Endothelial cell of umbilical vein (primary cell): ENCODE measurements at regions not wholly inside any gene's neighbourhood (a gene's known extent, or its start where the extent isn't known, plus 50 kb on each side); places are given as distances from the start of the nearest gene placed in this dataset.

ENCODE experiments used
- BruUV-seq: library from RNA; stranded (reverse); fragments of 400-500 nt; replicated peaks from 2 replicates; lab custom pipeline; 2021; lab: Mats Ljungman, UMichigan
- CTCF ChIA-PET: fragments of 300-600, 350-600 bp; sonication (Branson Sonifier 250); formaldehyde crosslinking; loops from one replicate; lab custom pipeline; 2021; ENCODE audit warnings: antibody characterized with exemption, inconsistent platforms; lab: Charles Lee
- POLR2A ChIA-PET: fragments of 300-600, 350-600 bp; sonication (Branson Sonifier 250); formaldehyde crosslinking; loops from one replicate; lab custom pipeline; 2021; ENCODE audit warnings: antibody characterized with exemption, inconsistent platforms; lab: Charles Lee
- DNase-seq: peaks from one replicate; pipeline ENCODE4 v3.0.0-alpha.2; 2011; ENCODE audit warnings: low read depth, low spot score
- FAIRE-seq: peaks from 2 replicates; lab custom pipeline; 2011; peaks lifted over from hg19 to GRCh38; lab: Jason Lieb, UNC
- H2AFZ ChIP-seq: 2 replicates; pipeline ENCODE4 v1.6.0; 2012; ENCODE audit warnings: low read depth, low read length, control low read depth, inconsistent platforms
- H3K27ac ChIP-seq: 2 replicates; pipeline ENCODE4 v1.5.1; 2011; ENCODE audit warnings: low read depth, mild to moderate bottlenecking, control low read depth, low read length, moderate library complexity; ENCODE audit not compliant: insufficient read depth
- H3K27me3 ChIP-seq, 2 experiments: 2 replicates each; pipeline versions ENCODE4 v1.6.0 to v1.6.1; 2011; ENCODE audit warnings: low read length in 2 of 2, mixed read lengths in 1 of 2; ENCODE audit not compliant: control insufficient read depth in 2 of 2, insufficient read depth in 2 of 2
- H3K36me3 ChIP-seq, 2 experiments: 2 replicates in 1 of 2; 3 replicates in 1 of 2; pipeline ENCODE4 v1.5.1; 2011; ENCODE audit warnings: low read length in 2 of 2, mild to moderate bottlenecking in 1 of 2, moderate library complexity in 1 of 2; ENCODE audit not compliant: control insufficient read depth in 2 of 2, insufficient read depth in 2 of 2; ENCODE audit errors: extremely low read depth in 1 of 2
- H3K4me1 ChIP-seq: 3 replicates; pipeline ENCODE4 v1.5.1; 2011; ENCODE audit warnings: mild to moderate bottlenecking, low read length; ENCODE audit not compliant: control insufficient read depth, insufficient read depth; ENCODE audit errors: extremely low read depth
- H3K4me2 ChIP-seq: 2 replicates; pipeline ENCODE4 v1.6.1; 2011; ENCODE audit warnings: low read length, control low read depth, mixed read lengths; ENCODE audit not compliant: insufficient read depth
- H3K4me3 ChIP-seq, 3 experiments: fragments of 200-600 bp in 1 of 3; sonication (generic), shearing (Covaris generic) in 1 of 3; replicated peaks in 1 of 3; 2 replicates each; pipeline ENCODE4 v1.5.1; 2011 to 2016; ENCODE audit warnings: control low read depth in 3 of 3, low read length in 3 of 3, mild to moderate bottlenecking in 2 of 3, inconsistent platforms in 1 of 3, low read depth in 1 of 3, moderate library complexity in 1 of 3; ENCODE audit not compliant: insufficient read depth in 1 of 3
- H3K79me2 ChIP-seq: 2 replicates; pipeline ENCODE4 v1.6.0; 2012; ENCODE audit warnings: low read length, inconsistent platforms; ENCODE audit not compliant: control insufficient read depth, insufficient read depth
- H3K9ac ChIP-seq: replicated peaks from 2 replicates; pipeline ENCODE3; 2011; ENCODE audit warnings: low read length, control low read depth; ENCODE audit not compliant: insufficient read depth; ENCODE audit errors: extremely low read depth
- H3K9me1 ChIP-seq: replicated peaks from 3 replicates; pipeline ENCODE4 v1.6.0; 2011; ENCODE audit warnings: mild to moderate bottlenecking, low read length; ENCODE audit not compliant: control insufficient read depth, insufficient read depth; ENCODE audit errors: extremely low read depth
- H3K9me3 ChIP-seq: replicated peaks from 2 replicates; pipeline ENCODE4 v1.5.1; 2012; ENCODE audit warnings: low read length, inconsistent platforms; ENCODE audit not compliant: control insufficient read depth, insufficient read depth
- H4K20me1 ChIP-seq: replicated peaks from 2 replicates; pipeline ENCODE3; 2011; ENCODE audit warnings: mild to moderate bottlenecking, low read length; ENCODE audit not compliant: control insufficient read depth, insufficient read depth; ENCODE audit errors: extremely low read depth
- CTCF ChIP-seq, 2 donors: IDR thresholded peaks; 1 replicate in 1 of 2; 2 replicates in 1 of 2; pipeline ENCODE4 v1.5.1; 2011; ENCODE audit warnings: low read length in 2 of 2, mild to moderate bottlenecking in 2 of 2, moderate library complexity in 2 of 2, control low read depth in 1 of 2, inconsistent platforms in 1 of 2, low read depth in 1 of 2; ENCODE audit not compliant: insufficient read depth in 1 of 2; ENCODE audit errors: extremely low read depth in 1 of 2
- EZH2 ChIP-seq: IDR thresholded peaks from 2 replicates; pipeline ENCODE4 v1.6.1; 2012; ENCODE audit warnings: borderline replicate concordance, low read depth, mild to moderate bottlenecking, moderate library complexity, low read length, inconsistent platforms; ENCODE audit not compliant: severe bottlenecking
- FOS ChIP-seq: IDR thresholded peaks from 2 replicates; pipeline ENCODE4 v1.6.1; 2011; ENCODE audit warnings: mild to moderate bottlenecking, low read length, moderate library complexity, borderline replicate concordance; ENCODE audit not compliant: insufficient read depth
- GATA2 ChIP-seq: IDR thresholded peaks from 2 replicates; pipeline ENCODE4 v1.7.0; 2011; ENCODE audit warnings: low read depth, mild to moderate bottlenecking, moderate library complexity, mixed read lengths, low read length; ENCODE audit not compliant: insufficient read length, insufficient read depth
- JUN ChIP-seq: IDR thresholded peaks from 2 replicates; pipeline ENCODE4 v1.6.1; 2011; ENCODE audit warnings: borderline replicate concordance, low read depth; ENCODE audit not compliant: insufficient read length, insufficient read depth
- MAX ChIP-seq: IDR thresholded peaks from 2 replicates; pipeline ENCODE4 v1.6.1; 2011; ENCODE audit not compliant: insufficient read depth, insufficient read length
- MYC ChIP-seq: IDR thresholded peaks from one replicate; pipeline ENCODE4 v1.6.1; 2011; ENCODE audit warnings: mild to moderate bottlenecking, low read depth, low read length
- POLR2A ChIP-seq: IDR thresholded peaks from 2 replicates; pipeline ENCODE4 v1.6.1; 2012; ENCODE audit warnings: low read depth, mild to moderate bottlenecking, control low read depth, low read length
- POLR2AphosphoS5 ChIP-seq: IDR thresholded peaks from 2 replicates; pipeline ENCODE4 v1.6.1; 2012; ENCODE audit warnings: low read depth, mild to moderate bottlenecking, control low read depth, low read length, moderate library complexity; ENCODE audit not compliant: insufficient read depth
- dilution Hi-C: fragments of 300-500 bp; cut with MboI; formaldehyde crosslinking; loops from one replicate; pipeline ENCODE4 v1.15.0; 2019; ENCODE audit warnings: low sequenced_read_pairs; ENCODE audit not compliant: extremely low pct_ligation_motif_present
- intact Hi-C: fragments of 100-400 bp; cut with micrococcal nuclease; formaldehyde crosslinking; loops from one replicate; pipeline ENCODE4 v1.10.0; 2022

GRCh38 chr6:99741092-99741491 is 134.5 kb downstream of the PRDM13 start:
- Histone ChIP-seq H3K4me2 (no peak overlapping the region), H4K20me1 (no peaks in the 10 kb centered on the region), H3K79me2 (no peaks in the 10 kb centered on the region), H3K9ac (no peak overlapping the region), H3K4me1 (no peaks in the 10 kb centered on the region), H3K27me3 (peaks cover 8 to 10% of the 10 kb centered on the region in 2 experiments), H3K36me3 (no peaks in the 10 kb centered on the region), H3K27ac (no peak overlapping the region), H3K9me3 (no peaks in the 10 kb centered on the region), H2AFZ (no peak overlapping the region), H3K9me1 (no peaks in the 10 kb centered on the region), H3K4me3 (no peak overlapping the region)
- intact Hi-C loops, result loop anchor here (10.0 kb wide), 1 partner anchor 306 kb away; no protein-coding TSS in a partner anchor
- dilution Hi-C loops, result no loop called here
- no TSS peak for BruUV-seq
- FAIRE-seq (no peak), DNase-seq (no peak)
- TF ChIP-seq FOS (no peak), EZH2 (no peak), POLR2AphosphoS5 (no peak), POLR2A (no peak), MYC (no peak), CTCF (IDR thresholded peaks at IDR 0.05; ENCODE audit: extremely low read depth in 1 of 2, insufficient read depth in 1 of 2, low read depth in 1 of 2, low read length in 2 of 2) (no peak), GATA2 (no peak), MAX (no peak), JUN (no peak)
- ChIA-PET CTCF (interaction anchor here (1.2 kb wide), 1 partner anchor 273 kb away, joined by 3 read pairs; no protein-coding TSS in a partner anchor), POLR2A (no interaction called here)
